H9 (cell line): ENCODE measurements at regions not wholly inside any gene's neighbourhood (a gene's known extent, or its start where the extent isn't known, plus 50 kb on each side); places are given as distances from the start of the nearest gene placed in this dataset.

Experiments used
- DNase-seq: peaks from one replicate; pipeline ENCODE4 v3.0.0-alpha.2; 2017
- H2AFZ ChIP-seq: one replicate; pipeline ENCODE4 v1.6.1; 2013; ENCODE audit warnings: mild to moderate bottlenecking, low read length, control low read depth, moderate library complexity
- H2AK5ac ChIP-seq: 2 replicates; pipeline ENCODE4 v1.6.1; 2013; ENCODE audit warnings: low read length, control low read depth, mixed read lengths; ENCODE audit not compliant: insufficient read length
- H2BK120ac ChIP-seq: one replicate; pipeline ENCODE4 v1.6.1; 2013; ENCODE audit warnings: low read depth, mild to moderate bottlenecking, low read length, control low read depth, inconsistent platforms; ENCODE audit not compliant: poor library complexity, severe bottlenecking
- H2BK12ac ChIP-seq: 2 replicates; pipeline ENCODE4 v1.6.1; 2013; ENCODE audit warnings: low read length, control low read depth, mixed read lengths, low read depth; ENCODE audit not compliant: insufficient read length
- H2BK15ac ChIP-seq: 2 replicates; pipeline ENCODE4 v1.6.1; 2013; ENCODE audit warnings: low read depth, low read length, control low read depth
- H2BK20ac ChIP-seq: one replicate; pipeline ENCODE4 v1.6.1; 2013; ENCODE audit warnings: low read depth, mild to moderate bottlenecking, low read length, control low read depth, inconsistent platforms; ENCODE audit not compliant: poor library complexity, severe bottlenecking
- H2BK5ac ChIP-seq: 2 replicates; pipeline ENCODE4 v1.6.1; 2013; ENCODE audit warnings: low read length, control low read depth, mixed read lengths; ENCODE audit not compliant: insufficient read length
- H3K14ac ChIP-seq: 2 replicates; pipeline ENCODE4 v1.6.1; 2013; ENCODE audit warnings: low read length, control low read depth; ENCODE audit not compliant: insufficient read depth
- H3K18ac ChIP-seq: 2 replicates; pipeline ENCODE4 v1.6.1; 2013; ENCODE audit warnings: low read depth, mild to moderate bottlenecking, mixed read lengths, low read length, control low read depth; ENCODE audit not compliant: insufficient read length
- H3K23ac ChIP-seq: 2 replicates; pipeline ENCODE4 v1.6.1; 2013; ENCODE audit warnings: low read length, control low read depth, mixed read lengths, low read depth; ENCODE audit not compliant: insufficient read length
- H3K23me2 ChIP-seq: 2 replicates; pipeline ENCODE4 v1.6.1; 2013; ENCODE audit warnings: low read depth, mild to moderate bottlenecking, mixed read lengths, low read length, control low read depth; ENCODE audit not compliant: insufficient read length, poor library complexity, severe bottlenecking
- H3K27ac ChIP-seq: 2 replicates; pipeline ENCODE4 v1.5.1; 2013; ENCODE audit warnings: low read length, control low read depth, mixed read lengths, low read depth; ENCODE audit not compliant: insufficient read length
- H3K27me3 ChIP-seq: 2 replicates; pipeline ENCODE4 v1.6.1; 2013; ENCODE audit warnings: low read length, control low read depth, inconsistent platforms; ENCODE audit not compliant: insufficient read depth
- H3K4ac ChIP-seq: 2 replicates; pipeline ENCODE4 v1.6.1; 2013; ENCODE audit warnings: low read depth, mild to moderate bottlenecking, control low read depth, inconsistent platforms, low read length, moderate library complexity
- H3K4me1 ChIP-seq: 2 replicates; pipeline ENCODE4 v1.6.1; 2013; ENCODE audit warnings: low read length, control low read depth, inconsistent platforms; ENCODE audit not compliant: insufficient read depth
- H3K4me2 ChIP-seq: 2 replicates; pipeline ENCODE4 v1.6.1; 2013; ENCODE audit warnings: low read length, control low read depth, mixed read lengths; ENCODE audit not compliant: insufficient read length, insufficient read depth
- H3K56ac ChIP-seq: 2 replicates; pipeline ENCODE4 v1.6.1; 2013; ENCODE audit warnings: low read depth, mild to moderate bottlenecking, mixed read lengths, low read length, control low read depth; ENCODE audit not compliant: insufficient read length
- H3K79me1 ChIP-seq: 2 replicates; pipeline ENCODE4 v1.6.1; 2013; ENCODE audit warnings: low read depth, mild to moderate bottlenecking, moderate library complexity, low read length, control low read depth, inconsistent platforms; ENCODE audit not compliant: insufficient read depth, poor library complexity, severe bottlenecking
- H3K79me2 ChIP-seq: 2 replicates; pipeline ENCODE4 v1.6.1; 2013; ENCODE audit warnings: low read length, control low read depth, inconsistent platforms; ENCODE audit not compliant: insufficient read depth
- H3K9ac ChIP-seq: 2 replicates; pipeline ENCODE4 v1.6.1; 2013; ENCODE audit warnings: low read length, control low read depth, mixed read lengths; ENCODE audit not compliant: insufficient read length; ENCODE audit errors: extremely low read depth
- H3K9me3 ChIP-seq: one replicate; pipeline ENCODE4 v1.6.1; 2013; ENCODE audit warnings: low read depth, low read length, inconsistent platforms; ENCODE audit not compliant: control insufficient read depth
- H3T11ph ChIP-seq: one replicate; pipeline ENCODE4 v1.6.1; 2013; ENCODE audit warnings: mild to moderate bottlenecking, low read length, control low read depth, inconsistent platforms
- H4K20me1 ChIP-seq: one replicate; pipeline ENCODE4 v1.6.1; 2013; ENCODE audit not compliant: control insufficient read depth, insufficient read length, insufficient read depth
- H4K5ac ChIP-seq: 2 replicates; pipeline ENCODE4 v1.6.1; 2013; ENCODE audit warnings: low read depth, mild to moderate bottlenecking, mixed read lengths, low read length, control low read depth; ENCODE audit not compliant: insufficient read length
- H4K8ac ChIP-seq: replicated peaks from 2 replicates; pipeline ENCODE4 v1.6.1; 2013; ENCODE audit warnings: low read length, control low read depth, mixed read lengths, low read depth; ENCODE audit not compliant: insufficient read length
- H4K91ac ChIP-seq: 2 replicates; pipeline ENCODE4 v1.6.1; 2013; ENCODE audit warnings: low read depth, mild to moderate bottlenecking, moderate library complexity, mixed read lengths, low read length, control low read depth; ENCODE audit not compliant: insufficient read length
- H3K27ac Mint-ChIP-seq, 3 experiments: 2 replicates in 2 of 3; 3 replicates in 1 of 3; pipeline ENCODE4 v1.8.0; 2020 to 2021; ENCODE audit warnings: mixed read lengths in 3 of 3, mild to moderate bottlenecking in 1 of 3, moderate library complexity in 1 of 3
- H3K27me3 Mint-ChIP-seq: 2 replicates; pipeline ENCODE4 v1.8.0; 2021; ENCODE audit warnings: low read depth, mild to moderate bottlenecking, moderate library complexity, mixed read lengths
- H3K36me3 Mint-ChIP-seq, 3 experiments: 2 replicates in 2 of 3; 3 replicates in 1 of 3; pipeline ENCODE4 v1.8.0; 2020 to 2021; ENCODE audit warnings: low read depth in 3 of 3, mixed read lengths in 3 of 3; ENCODE audit not compliant: insufficient read depth in 1 of 3
- H3K4me1 Mint-ChIP-seq, 2 experiments: 2 replicates each; pipeline ENCODE4 v1.8.0; 2020; ENCODE audit warnings: mixed read lengths in 2 of 2
- H3K4me3 Mint-ChIP-seq, 2 experiments: 2 replicates in 1 of 2; 3 replicates in 1 of 2; pipeline ENCODE4 v1.8.0; 2020 to 2021; ENCODE audit warnings: mild to moderate bottlenecking in 2 of 2, mixed read lengths in 2 of 2, moderate library complexity in 1 of 2
- H3K9me3 Mint-ChIP-seq, 2 experiments: 2 replicates in 1 of 2; 3 replicates in 1 of 2; pipeline ENCODE4 v1.8.0; 2020; ENCODE audit warnings: mild to moderate bottlenecking in 2 of 2, mixed read lengths in 2 of 2, moderate library complexity in 1 of 2
- CTCF ChIP-seq: fragments of 200-600 bp; sonication (generic); conservative IDR thresholded peaks from 3 replicates; pipeline ENCODE4 v1.8.0; 2021; ENCODE audit warnings: antibody characterized with exemption, mild to moderate bottlenecking
- WGBS: extraction: QIAGEN DNeasy Blood & Tissue Kit; methylation state at CpG from one replicate; pipeline ENCODE4 v1.1.7; 2013; ENCODE audit warnings: missing lambda C conversion rate, low lambda C conversion rate, mixed read lengths; ENCODE audit not compliant: insufficient read length; ENCODE audit errors: extremely low coverage; 5-methylcytosine and 5-hydroxymethylcytosine counted together

GRCh38 chr5:98339141-98339848 lies 434.2 kb upstream of the RGMB start:
- H3K27me3 ChIP-seq = no peaks in the 10 kb centered on the region
- H4K20me1 ChIP-seq = no peaks in the 10 kb centered on the region
- H3K14ac ChIP-seq = no peak overlapping the region
- no peak overlapping the region for H3K27ac ChIP-seq
- no peak overlapping the region; a peak in 1 of 7 replicates for H3K27ac Mint-ChIP-seq
- H3K23me2 ChIP-seq = no peaks in the 10 kb centered on the region
- H2AFZ ChIP-seq = no peak overlapping the region
- peaks cover 13 to 19% of the 10 kb centered on the region in 2 experiments; a peak in 4 of 5 replicates for H3K9me3 Mint-ChIP-seq
- H3K27me3 Mint-ChIP-seq = no peaks in the 10 kb centered on the region
- H3T11ph ChIP-seq = no peak overlapping the region
- H3K23ac ChIP-seq = no peak overlapping the region
- no peak overlapping the region for H3K4me2 ChIP-seq
- H2AK5ac ChIP-seq = no peak overlapping the region
- no peak overlapping the region for H3K4ac ChIP-seq
- H3K4me1 ChIP-seq = no peaks in the 10 kb centered on the region
- H2BK12ac ChIP-seq = no peak overlapping the region
- no peaks in the 10 kb centered on the region for H3K9me3 ChIP-seq
- no peak overlapping the region for H2BK5ac ChIP-seq
- H4K91ac ChIP-seq = no peak overlapping the region
- no peak overlapping the region for H4K5ac ChIP-seq
- H2BK120ac ChIP-seq = no peak overlapping the region
- H4K8ac ChIP-seq = no peak overlapping the region
- WGBS = no CpG with 5 or more reads among the region's 21 CpGs
- no peaks in the 10 kb centered on the region for H3K4me1 Mint-ChIP-seq
- H2BK15ac ChIP-seq = no peak overlapping the region
- H3K79me2 ChIP-seq = no peaks in the 10 kb centered on the region
- no peak overlapping the region for H2BK20ac ChIP-seq
- peaks cover 4 to 25% (median 5%) of the 10 kb centered on the region in 3 experiments; a peak in 6 of 7 replicates for H3K36me3 Mint-ChIP-seq
- no peaks in the 10 kb centered on the region for H3K79me1 ChIP-seq
- no peak overlapping the region for H3K56ac ChIP-seq
- no peak for DNase-seq
- TF ChIP-seq CTCF = no peak
- no peak overlapping the region for H3K9ac ChIP-seq
- no peak overlapping the region for H3K18ac ChIP-seq
- H3K4me3 Mint-ChIP-seq = no peak overlapping the region
